HCT116 (cell line): ENCODE measurements at regions not wholly inside any gene's neighbourhood (a gene's known extent, or its start where the extent isn't known, plus 50 kb on each side); places are given as distances from the start of the nearest gene placed in this dataset.

Experiments used
- ATAC-seq: fragments of 200-7000 bp; cut with Tn5 transposase; 2 replicates; pipeline ENCODE4 v1.9.1; 2020; ENCODE audit warnings: mild to moderate bottlenecking, moderate library complexity
- BruUV-seq: library from RNA; stranded (reverse); fragments of 400-500 nt; replicated peaks from 2 replicates; lab custom pipeline; 2021; lab: Mats Ljungman, UMichigan
- CTCF ChIA-PET: fragments of 300-600 bp; sonication (Branson Sonifier 250); formaldehyde crosslinking; loops from one replicate; lab custom pipeline; 2021; ENCODE audit warnings: antibody characterized with exemption; lab: Charles Lee
- POLR2A ChIA-PET: fragments of 300-600, 350-600 bp; sonication (Branson Sonifier 250); formaldehyde crosslinking; loops from one replicate; lab custom pipeline; 2021; ENCODE audit warnings: antibody characterized with exemption; lab: Charles Lee
- RAD21 ChIA-PET, 2 experiments: fragments of 300-600 bp; sonication (Branson Sonifier 250); formaldehyde crosslinking; loops; one replicate each; lab custom pipeline; 2023; ENCODE audit warnings: low total read pairs in 2 of 2; ENCODE audit not compliant: uncharacterized antibody in 2 of 2, unreplicated experiment in 2 of 2, low non-redundant PET in 1 of 2; lab: Charles Lee
- DNase-seq: peaks from one replicate; pipeline ENCODE4 v3.0.0-alpha.2; 2010; ENCODE audit warnings: low read depth, low spot score
- H2AFZ ChIP-seq: fragments of 200-600 bp; shearing (Covaris generic), sonication (generic); 2 replicates; pipeline ENCODE4 v1.6.1; 2017; ENCODE audit warnings: low read depth, mixed run types, mixed read lengths, antibody characterized with exemption, low read length; ENCODE audit not compliant: poor library complexity, severe bottlenecking
- H3K27ac ChIP-seq: 2 replicates; pipeline ENCODE4 v1.5.1; 2012; ENCODE audit warnings: low read depth, low read length
- H3K27me3 ChIP-seq: fragments of 200-600 bp; sonication (generic); 2 replicates; pipeline ENCODE4 v1.6.1; 2016; ENCODE audit warnings: mixed run types, low read length, mixed read lengths; ENCODE audit not compliant: insufficient read depth
- H3K36me3 ChIP-seq, 2 experiments: fragments of 200-500 bp in 1 of 2; fragments of 200-600 bp in 1 of 2; sonication (Bioruptor generic) in 1 of 2; sonication (generic) in 1 of 2; 2 replicates each; pipeline versions ENCODE4 v1.5.1 to v1.6.1; 2014 to 2016; ENCODE audit warnings: low read length in 2 of 2, inconsistent platforms in 1 of 2, mixed read lengths in 1 of 2, mixed run types in 1 of 2; ENCODE audit not compliant: insufficient read depth in 2 of 2, control insufficient read depth in 1 of 2
- H3K4me1 ChIP-seq, 2 experiments: fragments of 200-600 bp in 1 of 2; sonication (generic) in 1 of 2; 2 replicates each; pipeline versions ENCODE4 v1.5.1 to v1.6.1; 2012 to 2017; ENCODE audit warnings: low read length in 2 of 2, inconsistent platforms in 1 of 2, mild to moderate bottlenecking in 1 of 2, mixed read lengths in 1 of 2, mixed run types in 1 of 2, moderate library complexity in 1 of 2; ENCODE audit not compliant: insufficient read depth in 2 of 2, control insufficient read depth in 1 of 2
- H3K4me2 ChIP-seq: fragments of 200-600 bp; sonication (generic); 2 replicates; pipeline ENCODE4 v1.6.1; 2017; ENCODE audit warnings: mixed run types, low read length, mixed read lengths
- H3K4me3 ChIP-seq, 2 experiments: fragments of 200-600 bp in 1 of 2; sonication (generic) in 1 of 2; replicated peaks in 1 of 2; 2 replicates each; pipeline ENCODE4 v1.5.1; 2011 to 2016; ENCODE audit warnings: low read length in 2 of 2, control low read depth in 1 of 2, low read depth in 1 of 2, mild to moderate bottlenecking in 1 of 2, mixed read lengths in 1 of 2, mixed run types in 1 of 2
- H3K79me2 ChIP-seq: fragments of 200-600 bp; sonication (generic); 2 replicates; pipeline ENCODE4 v1.6.1; 2017; ENCODE audit warnings: mild to moderate bottlenecking, mixed run types, low read length, moderate library complexity, mixed read lengths; ENCODE audit not compliant: insufficient read depth
- H3K9ac ChIP-seq: fragments of 200-600 bp; sonication (generic); 2 replicates; pipeline ENCODE4 v1.6.1; 2016; ENCODE audit warnings: low read length, mixed read lengths
- H3K9me2 ChIP-seq: fragments of 200-600 bp; sonication (generic), shearing (Covaris generic); 2 replicates; pipeline ENCODE4 v1.6.1; 2017; ENCODE audit warnings: mixed run types, mild to moderate bottlenecking, moderate library complexity; ENCODE audit not compliant: insufficient read depth
- H3K9me3 ChIP-seq, 2 experiments: fragments of 200-500 bp in 1 of 2; fragments of 200-600 bp in 1 of 2; sonication (Bioruptor generic) in 1 of 2; sonication (generic) in 1 of 2; 2 replicates each; pipeline ENCODE4 v1.6.1; 2014 to 2017; ENCODE audit warnings: low read length in 2 of 2, mixed read lengths in 2 of 2, inconsistent platforms in 1 of 2, low read depth in 1 of 2, mild to moderate bottlenecking in 1 of 2, mixed run types in 1 of 2, moderate library complexity in 1 of 2; ENCODE audit not compliant: control insufficient read depth in 1 of 2, insufficient read depth in 1 of 2
- H4K20me1 ChIP-seq: fragments of 200-600 bp; sonication (generic), shearing (Covaris generic); 2 replicates; pipeline ENCODE4 v1.6.1; 2017; ENCODE audit warnings: mixed run types, mild to moderate bottlenecking, moderate library complexity; ENCODE audit not compliant: insufficient read depth
- CBX3 ChIP-seq: IDR thresholded peaks from 2 replicates; pipeline ENCODE4 v1.6.1; 2012; ENCODE audit warnings: low read depth
- CEBPB ChIP-seq: IDR thresholded peaks from 2 replicates; pipeline ENCODE4 v1.6.1; 2012; ENCODE audit warnings: low read depth
- CTCF ChIP-seq, 3 experiments: fragments of 200-600 bp in 1 of 3; sonication (generic) in 1 of 3; IDR thresholded peaks in 2 of 3; conservative IDR thresholded peaks in 1 of 3; 2 replicates each; pipeline ENCODE4 v1.5.1; 2012 to 2017; ENCODE audit warnings: low read depth in 2 of 3, low read length in 2 of 3, antibody characterized with exemption in 1 of 3, borderline replicate concordance in 1 of 3, control low read depth in 1 of 3, mild to moderate bottlenecking in 1 of 3, mixed read lengths in 1 of 3, mixed run types in 1 of 3, moderate library complexity in 1 of 3; ENCODE audit not compliant: insufficient read depth in 1 of 3
- ELF1 ChIP-seq: IDR thresholded peaks from 2 replicates; pipeline ENCODE4 v1.6.1; 2012; ENCODE audit warnings: low read depth, borderline replicate concordance
- EZH2 ChIP-seq: fragments of 200-600 bp; sonication (generic); IDR thresholded peaks from 2 replicates; pipeline ENCODE4 v1.6.1; 2017; ENCODE audit warnings: antibody characterized with exemption, mixed run types
- MAX ChIP-seq: IDR thresholded peaks from 2 replicates; pipeline ENCODE4 v1.6.1; 2012
- SIN3A ChIP-seq: IDR thresholded peaks from 2 replicates; pipeline ENCODE4 v1.6.1; 2012; ENCODE audit warnings: low read depth
- SRF ChIP-seq: IDR thresholded peaks from 2 replicates; pipeline ENCODE4 v1.6.1; 2012; ENCODE audit warnings: low read depth
- YY1 ChIP-seq: IDR thresholded peaks from 2 replicates; pipeline ENCODE4 v1.6.1; 2011; ENCODE audit warnings: low read length, low read depth, moderate library complexity, mild to moderate bottlenecking; ENCODE audit not compliant: insufficient replicate concordance; ENCODE audit errors: extremely low read depth
- ZFX ChIP-seq: fragments of 450-650 bp; IDR thresholded peaks from 2 replicates; pipeline ENCODE4 v1.6.1; 2017
- ZNF274 ChIP-seq: fragments of 200-500 bp; sonication (Bioruptor generic); IDR thresholded peaks from 2 replicates; pipeline ENCODE4 v1.6.1; 2014; ENCODE audit warnings: mild to moderate bottlenecking, low read depth, low read length, inconsistent platforms
- intact Hi-C: fragments of 100-400 bp; cut with micrococcal nuclease; formaldehyde crosslinking; loops from 2 replicates; pipeline ENCODE4 v1.10.0; 2022
- TF ChIP-seq, protein P1 (sequence below): IDR thresholded peaks from 2 replicates; pipeline ENCODE4 v1.6.1; 2011; ENCODE audit warnings: mild to moderate bottlenecking, low read length, moderate library complexity; ENCODE audit not compliant: insufficient replicate concordance; ENCODE audit errors: extremely low read depth

DNA sequence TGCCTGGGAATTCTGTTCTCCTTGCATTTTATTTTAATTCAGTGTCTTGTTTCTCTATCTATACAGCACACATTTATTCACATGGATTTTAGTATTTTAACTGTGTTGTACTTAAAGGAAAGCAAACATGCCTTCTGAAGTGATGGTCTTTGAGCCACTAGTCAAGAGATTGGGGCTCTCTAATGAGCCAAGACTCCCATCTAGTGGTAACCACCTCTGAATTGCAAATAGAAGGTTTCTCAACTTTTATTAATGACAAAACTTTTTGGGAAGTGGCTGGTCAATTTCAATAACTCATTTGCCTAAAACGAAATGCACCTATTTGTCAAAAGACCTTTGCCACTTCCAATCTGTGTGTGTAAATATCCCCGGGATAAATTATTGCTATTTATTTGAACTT lies 199.6 kb downstream of the LTN1 start:
- POLR2A ChIA-PET = no interaction called here
- ATAC-seq = no peak

DNA sequence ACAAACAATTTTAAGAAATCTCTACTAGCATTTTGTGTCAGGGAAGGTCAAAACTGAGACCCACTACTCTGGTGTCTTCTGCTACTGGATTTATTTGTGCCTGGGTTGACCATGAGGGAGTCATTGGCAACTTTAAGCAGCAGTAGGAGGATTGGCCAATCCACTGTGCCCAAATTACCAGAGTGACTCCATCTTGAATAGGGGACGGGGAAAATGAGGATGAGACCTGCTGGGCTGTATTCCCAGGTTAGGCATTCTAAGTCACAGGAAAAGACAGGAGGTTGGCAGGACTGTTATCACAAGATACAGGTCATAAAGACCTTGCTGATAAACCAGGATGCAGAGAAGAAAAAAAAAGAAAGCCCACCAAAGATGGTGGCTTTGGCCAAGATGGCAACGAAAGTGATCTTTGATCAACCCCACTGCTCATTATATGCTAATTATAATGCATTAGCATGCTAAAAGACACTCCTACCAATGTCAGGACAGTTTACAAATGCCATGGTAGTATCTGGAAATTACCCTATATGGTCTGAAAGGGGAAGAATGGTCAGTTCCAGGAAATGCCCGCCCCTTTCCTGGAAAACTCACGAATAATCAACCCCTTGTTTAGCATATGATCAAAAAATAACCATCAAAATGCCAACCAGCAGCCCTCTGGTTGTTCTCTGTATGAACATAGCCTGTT lies 200.9 kb downstream of the LTN1 start:
- no TSS peak for BruUV-seq
- Histone ChIP-seq H3K9ac (no peak overlapping the region), H3K27ac (no peak overlapping the region), H3K4me2 (no peak overlapping the region), H3K36me3 (no peaks in the 10 kb centered on the region), H3K79me2 (no peaks in the 10 kb centered on the region), H3K4me3 (no peak overlapping the region), H3K4me1 (no peaks in the 10 kb centered on the region), H2AFZ (no peak overlapping the region), H3K9me2 (no peaks in the 10 kb centered on the region), H3K27me3 (0 out of 2 replicates have a peak, but pooled peaks cover 3% of the 10 kb centered on the region), H4K20me1 (no peaks in the 10 kb centered on the region), H3K9me3 (no peaks in the 10 kb centered on the region)
- no peak for ATAC-seq
- ChIA-PET CTCF (no interaction called here), POLR2A (no interaction called here), RAD21 (no interaction called here)
- DNase-seq = no peak
- intact Hi-C loops = no loop called here
- TF ChIP-seq ELF1 (no peak), EZH2 (no peak), CEBPB (no peak), CBX3 (no peak), MAX (no peak), SIN3A (no peak), ZFX (no peak), YY1 (no peak), SRF (no peak)
- TF ChIP-seq, protein P1, sequence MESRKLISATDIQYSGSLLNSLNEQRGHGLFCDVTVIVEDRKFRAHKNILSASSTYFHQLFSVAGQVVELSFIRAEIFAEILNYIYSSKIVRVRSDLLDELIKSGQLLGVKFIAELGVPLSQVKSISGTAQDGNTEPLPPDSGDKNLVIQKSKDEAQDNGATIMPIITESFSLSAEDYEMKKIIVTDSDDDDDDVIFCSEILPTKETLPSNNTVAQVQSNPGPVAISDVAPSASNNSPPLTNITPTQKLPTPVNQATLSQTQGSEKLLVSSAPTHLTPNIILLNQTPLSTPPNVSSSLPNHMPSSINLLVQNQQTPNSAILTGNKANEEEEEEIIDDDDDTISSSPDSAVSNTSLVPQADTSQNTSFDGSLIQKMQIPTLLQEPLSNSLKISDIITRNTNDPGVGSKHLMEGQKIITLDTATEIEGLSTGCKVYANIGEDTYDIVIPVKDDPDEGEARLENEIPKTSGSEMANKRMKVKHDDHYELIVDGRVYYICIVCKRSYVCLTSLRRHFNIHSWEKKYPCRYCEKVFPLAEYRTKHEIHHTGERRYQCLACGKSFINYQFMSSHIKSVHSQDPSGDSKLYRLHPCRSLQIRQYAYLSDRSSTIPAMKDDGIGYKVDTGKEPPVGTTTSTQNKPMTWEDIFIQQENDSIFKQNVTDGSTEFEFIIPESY = no peak

More for the DNA sequence above, 199.6 kb downstream of the LTN1 start:
- no peak for DNase-seq
- H3K9ac ChIP-seq = no peak overlapping the region
- H3K9me3 ChIP-seq = no peaks in the 10 kb centered on the region
- H3K9me2 ChIP-seq = no peaks in the 10 kb centered on the region
- H4K20me1 ChIP-seq = no peaks in the 10 kb centered on the region
- H3K4me3 ChIP-seq = no peak overlapping the region
- H3K36me3 ChIP-seq = no peaks in the 10 kb centered on the region
- no peak overlapping the region for H2AFZ ChIP-seq
- no peaks in the 10 kb centered on the region for H3K79me2 ChIP-seq
- intact Hi-C loops = no loop called here
- TF ChIP-seq CTCF (IDR thresholded peaks at IDR 0.05 in 2 of 3, conservative IDR thresholded peaks at IDR 0.05 in 1 of 3; ENCODE audit: borderline replicate concordance in 1 of 3, insufficient read depth in 1 of 3, low read depth in 2 of 3, low read length in 2 of 3) (0 out of 6 replicates have a peak, but pooled peaks of 1 of the 3 experiments have one; percentile 19), ZNF274 (no peak)
- BruUV-seq = no TSS peak
- H3K27me3 ChIP-seq = 0 out of 2 replicates have a peak, but pooled peaks cover 3% of the 10 kb centered on the region
- H3K4me1 ChIP-seq = no peaks in the 10 kb centered on the region
- H3K4me2 ChIP-seq = no peak overlapping the region
- CTCF ChIA-PET = no interaction called here
- no peak overlapping the region for H3K27ac ChIP-seq
- RAD21 ChIA-PET = no interaction called here
